ENCODE measurements at regions not wholly inside any gene's neighbourhood (a gene's known extent, or its start where the extent isn't known, plus 50 kb on each side); places are given as distances from the start of the nearest gene placed in this dataset.

GRCh38 chr6:92496527-92496926, 922.8 kb downstream of the EPHA7 start:
- Histone ChIP-seq H3K9me3 (ENCODE audit: control insufficient read depth in 5 of 5, low read length in 5 of 5) (no peaks in the 10 kb centered on the region), H3K27ac (ENCODE audit: low read depth, low read length) (no peak overlapping the region), H3K9ac (ENCODE audit: low read length in 5 of 5) (no peak overlapping the region), H3K27me3 (ENCODE audit: control insufficient read depth in 5 of 5, insufficient read depth in 4 of 5, low read length in 5 of 5) (no peaks in the 10 kb centered on the region), H3K36me3 (ENCODE audit: control insufficient read depth in 5 of 5, insufficient read depth in 5 of 5, low read length in 5 of 5) (no peaks in the 10 kb centered on the region), H3K4me3 (ENCODE audit: low read depth in 1 of 5, low read length in 5 of 5) (no peak overlapping the region), H3K4me1 (ENCODE audit: control insufficient read depth in 5 of 5, insufficient read depth in 5 of 5, low read length in 5 of 5) (peaks cover 0 to 3% (median 0%) of the 10 kb centered on the region in 5 donors)

GRCh38 chr6:92495242-92495641, 924.1 kb downstream of the EPHA7 start:
- no peak overlapping the region for H3K4me3 ChIP-seq (ENCODE audit: low read depth in 1 of 5, low read length in 5 of 5)
- no peak overlapping the region for H3K9ac ChIP-seq (ENCODE audit: low read length in 5 of 5)
- H3K36me3 ChIP-seq (ENCODE audit: control insufficient read depth in 5 of 5, insufficient read depth in 5 of 5, low read length in 5 of 5), result no peaks in the 10 kb centered on the region
- no peak overlapping the region for H3K27ac ChIP-seq (ENCODE audit: low read depth, low read length)
- H3K27me3 ChIP-seq (ENCODE audit: control insufficient read depth in 5 of 5, insufficient read depth in 4 of 5, low read length in 5 of 5), result no peaks in the 10 kb centered on the region
- H3K9me3 ChIP-seq (ENCODE audit: control insufficient read depth in 5 of 5, low read length in 5 of 5), result no peaks in the 10 kb centered on the region
- H3K4me1 ChIP-seq (ENCODE audit: control insufficient read depth in 5 of 5, insufficient read depth in 5 of 5, low read length in 5 of 5), result peaks cover 0 to 3% (median 0%) of the 10 kb centered on the region in 5 donors

GRCh38 chr6:92485487-92485886, 933.9 kb downstream of the EPHA7 start:
- Histone ChIP-seq H3K27ac (ENCODE audit: low read depth, low read length) (no peak overlapping the region), H3K4me3 (ENCODE audit: low read depth in 1 of 5, low read length in 5 of 5) (no peak overlapping the region), H3K9ac (ENCODE audit: low read length in 5 of 5) (no peak overlapping the region), H3K27me3 (ENCODE audit: control insufficient read depth in 5 of 5, insufficient read depth in 4 of 5, low read length in 5 of 5) (no peaks in the 10 kb centered on the region), H3K4me1 (ENCODE audit: control insufficient read depth in 5 of 5, insufficient read depth in 5 of 5, low read length in 5 of 5) (no peaks in the 10 kb centered on the region), H3K9me3 (ENCODE audit: control insufficient read depth in 5 of 5, low read length in 5 of 5) (peaks cover 0 to 7% (median 0%) of the 10 kb centered on the region in 5 donors), H3K36me3 (ENCODE audit: control insufficient read depth in 5 of 5, insufficient read depth in 5 of 5, low read length in 5 of 5) (no peaks in the 10 kb centered on the region)

- no peaks in the 10 kb centered on the region for H3K27me3 ChIP-seq (ENCODE audit: control insufficient read depth in 5 of 5, insufficient read depth in 4 of 5, low read length in 5 of 5)
- H3K9ac ChIP-seq (ENCODE audit: low read length in 5 of 5), result no peak overlapping the region
- H3K9me3 ChIP-seq (ENCODE audit: control insufficient read depth in 5 of 5, low read length in 5 of 5), result no peaks in the 10 kb centered on the region
- H3K4me1 ChIP-seq (ENCODE audit: control insufficient read depth in 5 of 5, insufficient read depth in 5 of 5, low read length in 5 of 5), result no peaks in the 10 kb centered on the region
- no peak overlapping the region for H3K4me3 ChIP-seq (ENCODE audit: low read depth in 1 of 5, low read length in 5 of 5)
- H3K27ac ChIP-seq (ENCODE audit: low read depth, low read length), result no peak overlapping the region
- no peaks in the 10 kb centered on the region for H3K36me3 ChIP-seq (ENCODE audit: control insufficient read depth in 5 of 5, insufficient read depth in 5 of 5, low read length in 5 of 5)
Observed at GRCh38 chr6:92479831-92480230, 939.5 kb downstream of the EPHA7 start.

GRCh38 chr6:92473056-92473455, 946.3 kb downstream of the EPHA7 start:
- H3K27me3 ChIP-seq (ENCODE audit: control insufficient read depth in 5 of 5, insufficient read depth in 4 of 5, low read length in 5 of 5), result no peaks in the 10 kb centered on the region
- no peak overlapping the region for H3K9ac ChIP-seq (ENCODE audit: low read length in 5 of 5)
- no peak overlapping the region for H3K27ac ChIP-seq (ENCODE audit: low read depth, low read length)
- no peaks in the 10 kb centered on the region for H3K9me3 ChIP-seq (ENCODE audit: control insufficient read depth in 5 of 5, low read length in 5 of 5)
- no peaks in the 10 kb centered on the region for H3K36me3 ChIP-seq (ENCODE audit: control insufficient read depth in 5 of 5, insufficient read depth in 5 of 5, low read length in 5 of 5)
- no peak overlapping the region for H3K4me3 ChIP-seq (ENCODE audit: low read depth in 1 of 5, low read length in 5 of 5)
- no peaks in the 10 kb centered on the region for H3K4me1 ChIP-seq (ENCODE audit: control insufficient read depth in 5 of 5, insufficient read depth in 5 of 5, low read length in 5 of 5)

GRCh38 chr6:92469186-92469828, 950.1 kb downstream of the EPHA7 start:
- H3K27me3 ChIP-seq (ENCODE audit: control insufficient read depth in 5 of 5, insufficient read depth in 4 of 5, low read length in 5 of 5), result no peaks in the 10 kb centered on the region
- H3K4me1 ChIP-seq (ENCODE audit: control insufficient read depth in 5 of 5, insufficient read depth in 5 of 5, low read length in 5 of 5), result no peaks in the 10 kb centered on the region
- no peaks in the 10 kb centered on the region for H3K36me3 ChIP-seq (ENCODE audit: control insufficient read depth in 5 of 5, insufficient read depth in 5 of 5, low read length in 5 of 5)
- H3K9me3 ChIP-seq (ENCODE audit: control insufficient read depth in 5 of 5, low read length in 5 of 5), result peaks cover 0 to 11% (median 9%) of the 10 kb centered on the region in 5 donors
- no peak overlapping the region for H3K4me3 ChIP-seq (ENCODE audit: low read depth in 1 of 5, low read length in 5 of 5)
- no peak overlapping the region for H3K9ac ChIP-seq (ENCODE audit: low read length in 5 of 5)
- no peak overlapping the region for H3K27ac ChIP-seq (ENCODE audit: low read depth, low read length)

- Histone ChIP-seq H3K9ac (ENCODE audit: low read length in 5 of 5) (no peak overlapping the region), H3K27ac (ENCODE audit: low read depth, low read length) (no peak overlapping the region), H3K36me3 (ENCODE audit: control insufficient read depth in 5 of 5, insufficient read depth in 5 of 5, low read length in 5 of 5) (no peaks in the 10 kb centered on the region), H3K27me3 (ENCODE audit: control insufficient read depth in 5 of 5, insufficient read depth in 4 of 5, low read length in 5 of 5) (no peaks in the 10 kb centered on the region), H3K4me1 (ENCODE audit: control insufficient read depth in 5 of 5, insufficient read depth in 5 of 5, low read length in 5 of 5) (no peaks in the 10 kb centered on the region), H3K4me3 (ENCODE audit: low read depth in 1 of 5, low read length in 5 of 5) (no peak overlapping the region), H3K9me3 (ENCODE audit: control insufficient read depth in 5 of 5, low read length in 5 of 5) (peaks cover 0 to 11% (median 9%) of the 10 kb centered on the region in 5 donors)
Observed at GRCh38 chr6:92468066-92468465, 951.3 kb downstream of the EPHA7 start.

- Histone ChIP-seq H3K9ac (ENCODE audit: low read length in 5 of 5) (no peak overlapping the region), H3K9me3 (ENCODE audit: control insufficient read depth in 5 of 5, low read length in 5 of 5) (peaks cover 0 to 2% (median 0%) of the 10 kb centered on the region in 5 donors), H3K36me3 (ENCODE audit: control insufficient read depth in 5 of 5, insufficient read depth in 5 of 5, low read length in 5 of 5) (no peaks in the 10 kb centered on the region), H3K4me3 (ENCODE audit: low read depth in 1 of 5, low read length in 5 of 5) (no peak overlapping the region), H3K4me1 (ENCODE audit: control insufficient read depth in 5 of 5, insufficient read depth in 5 of 5, low read length in 5 of 5) (no peaks in the 10 kb centered on the region), H3K27ac (ENCODE audit: low read depth, low read length) (no peak overlapping the region), H3K27me3 (ENCODE audit: control insufficient read depth in 5 of 5, insufficient read depth in 4 of 5, low read length in 5 of 5) (no peaks in the 10 kb centered on the region)
Observed at GRCh38 chr6:92460133-92460532, 959.2 kb downstream of the EPHA7 start.

GRCh38 chr6:92459606-92460005, 959.8 kb downstream of the EPHA7 start:
- Histone ChIP-seq H3K9me3 (ENCODE audit: control insufficient read depth in 5 of 5, low read length in 5 of 5) (no peaks in the 10 kb centered on the region), H3K27me3 (ENCODE audit: control insufficient read depth in 5 of 5, insufficient read depth in 4 of 5, low read length in 5 of 5) (no peaks in the 10 kb centered on the region), H3K36me3 (ENCODE audit: control insufficient read depth in 5 of 5, insufficient read depth in 5 of 5, low read length in 5 of 5) (no peaks in the 10 kb centered on the region), H3K4me3 (ENCODE audit: low read depth in 1 of 5, low read length in 5 of 5) (no peak overlapping the region), H3K4me1 (ENCODE audit: control insufficient read depth in 5 of 5, insufficient read depth in 5 of 5, low read length in 5 of 5) (no peaks in the 10 kb centered on the region), H3K9ac (ENCODE audit: low read length in 5 of 5) (no peak overlapping the region), H3K27ac (ENCODE audit: low read depth, low read length) (no peak overlapping the region)

GRCh38 chr6:92446052-92446451, 973.3 kb downstream of the EPHA7 start:
- Histone ChIP-seq H3K27me3 (ENCODE audit: control insufficient read depth in 5 of 5, insufficient read depth in 4 of 5, low read length in 5 of 5) (no peaks in the 10 kb centered on the region), H3K27ac (ENCODE audit: low read depth, low read length) (no peak overlapping the region), H3K9me3 (ENCODE audit: control insufficient read depth in 5 of 5, low read length in 5 of 5) (peaks cover 0 to 3% (median 2%) of the 10 kb centered on the region in 5 donors), H3K4me3 (ENCODE audit: low read depth in 1 of 5, low read length in 5 of 5) (no peak overlapping the region), H3K36me3 (ENCODE audit: control insufficient read depth in 5 of 5, insufficient read depth in 5 of 5, low read length in 5 of 5) (no peaks in the 10 kb centered on the region), H3K4me1 (ENCODE audit: control insufficient read depth in 5 of 5, insufficient read depth in 5 of 5, low read length in 5 of 5) (no peaks in the 10 kb centered on the region), H3K9ac (ENCODE audit: low read length in 5 of 5) (no peak overlapping the region)

All from subcutaneous abdominal adipose tissue (tissue), 5 donors.